ENCODE measurements at regions not wholly inside any gene's neighbourhood (a gene's known extent, or its start where the extent isn't known, plus 50 kb on each side); places are given as distances from the start of the nearest gene placed in this dataset.

GRCh38 chr14:82913396-82913795 is 1379.7 kb upstream of the SEL1L start:
- H3K9me3 ChIP-seq (ENCODE audit: low read depth): peaks cover 4% of the 10 kb centered on the region
- H3K36me3 ChIP-seq (ENCODE audit: low read depth): no peaks in the 10 kb centered on the region
- H3K79me2 ChIP-seq (ENCODE audit: insufficient read depth): no peaks in the 10 kb centered on the region
- no peak overlapping the region for H3K27ac ChIP-seq
- no peak overlapping the region for H2AFZ ChIP-seq
- in situ Hi-C loops (cut with MboI): no loop called here
- H4K20me1 ChIP-seq (ENCODE audit: insufficient read depth): no peaks in the 10 kb centered on the region
- no peak for DNase-seq
- no peak overlapping the region for H3K9ac ChIP-seq
- no peaks in the 10 kb centered on the region for H3K27me3 ChIP-seq (replicated peaks; ENCODE audit: insufficient read depth)
- TF ChIP-seq EZH2 (IDR thresholded peaks at IDR 0.05; ENCODE audit: insufficient read depth, poor library complexity, severe bottlenecking) (no peak), EZH2phosphoT487 (IDR thresholded peaks at IDR 0.05; ENCODE audit: insufficient read depth, low read depth) (no peak)
- no peaks in the 10 kb centered on the region for H3K9me2 ChIP-seq (ENCODE audit: insufficient read depth)
- H3K4me2 ChIP-seq (ENCODE audit: unreplicated experiment): no peak overlapping the region
- H3K4me1 ChIP-seq (ENCODE audit: insufficient read depth): no peaks in the 10 kb centered on the region
- H3F3A ChIP-seq (ENCODE audit: insufficient read depth): no peaks in the 10 kb centered on the region
- H3K4me3 ChIP-seq: no peak overlapping the region

- WGBS, 2 experiments (ENCODE audit: low coverage in 1 of 2, low lambda C conversion rate in 2 of 2, missing lambda C conversion rate in 2 of 2): 20 to 34% methylated on average over 3 of the region's 3 CpGs
- TF ChIP-seq EZH2 (IDR thresholded peaks at IDR 0.05; ENCODE audit: insufficient read depth, poor library complexity, severe bottlenecking) (no peak), EZH2phosphoT487 (IDR thresholded peaks at IDR 0.05; ENCODE audit: insufficient read depth, low read depth) (no peak)
- Histone ChIP-seq H2AFZ (no peak overlapping the region), H4K20me1 (ENCODE audit: insufficient read depth) (no peaks in the 10 kb centered on the region), H3K79me2 (ENCODE audit: insufficient read depth) (no peaks in the 10 kb centered on the region), H3F3A (ENCODE audit: insufficient read depth) (no peaks in the 10 kb centered on the region), H3K4me2 (ENCODE audit: unreplicated experiment) (no peak overlapping the region), H3K36me3 (ENCODE audit: low read depth) (no peaks in the 10 kb centered on the region), H3K27me3 (replicated peaks; ENCODE audit: insufficient read depth) (no peaks in the 10 kb centered on the region), H3K9ac (no peak overlapping the region), H3K9me2 (ENCODE audit: insufficient read depth) (no peaks in the 10 kb centered on the region), H3K9me3 (ENCODE audit: low read depth) (peaks cover 4% of the 10 kb centered on the region), H3K4me1 (ENCODE audit: insufficient read depth) (no peaks in the 10 kb centered on the region), H3K4me3 (no peak overlapping the region), H3K27ac (no peak overlapping the region)
- DNase-seq: no peak
- in situ Hi-C loops (cut with MboI): no loop called here
Measured at GRCh38 chr14:82915381-82915780, 1381.7 kb upstream of the SEL1L start.

- no peak for DNase-seq
- H3K4me1 ChIP-seq (ENCODE audit: insufficient read depth): no peaks in the 10 kb centered on the region
- H3K79me2 ChIP-seq (ENCODE audit: insufficient read depth): no peaks in the 10 kb centered on the region
- H3K27ac ChIP-seq: no peak overlapping the region
- no peaks in the 10 kb centered on the region for H3K9me3 ChIP-seq (ENCODE audit: low read depth)
- WGBS, 2 experiments (ENCODE audit: low coverage in 1 of 2, low lambda C conversion rate in 2 of 2, missing lambda C conversion rate in 2 of 2): 0 to 2% methylated on average over 1 of the region's 1 CpG
- no peaks in the 10 kb centered on the region for H3K36me3 ChIP-seq (ENCODE audit: low read depth)
- in situ Hi-C loops (cut with MboI): no loop called here
- H3K9me2 ChIP-seq (ENCODE audit: insufficient read depth): no peaks in the 10 kb centered on the region
- no peaks in the 10 kb centered on the region for H4K20me1 ChIP-seq (ENCODE audit: insufficient read depth)
- H3F3A ChIP-seq (ENCODE audit: insufficient read depth): no peaks in the 10 kb centered on the region
- TF ChIP-seq EZH2phosphoT487 (IDR thresholded peaks at IDR 0.05; ENCODE audit: insufficient read depth, low read depth): no peak
- no peak for TF ChIP-seq EZH2 (IDR thresholded peaks at IDR 0.05; ENCODE audit: insufficient read depth, poor library complexity, severe bottlenecking)
- H3K4me3 ChIP-seq: no peak overlapping the region
- no peak overlapping the region for H3K9ac ChIP-seq
- H3K27me3 ChIP-seq (replicated peaks; ENCODE audit: insufficient read depth): no peaks in the 10 kb centered on the region
- no peak overlapping the region for H2AFZ ChIP-seq
- no peak overlapping the region for H3K4me2 ChIP-seq (ENCODE audit: unreplicated experiment)
Measured at GRCh38 chr14:82935691-82936090, 1402.0 kb upstream of the SEL1L start.

GRCh38 chr14:82951171-82951570 is 1417.5 kb upstream of the SEL1L start:
- Histone ChIP-seq H3K4me1 (ENCODE audit: insufficient read depth) (no peaks in the 10 kb centered on the region), H3F3A (ENCODE audit: insufficient read depth) (no peaks in the 10 kb centered on the region), H3K36me3 (ENCODE audit: low read depth) (no peaks in the 10 kb centered on the region), H3K9me3 (ENCODE audit: low read depth) (no peaks in the 10 kb centered on the region), H4K20me1 (ENCODE audit: insufficient read depth) (no peaks in the 10 kb centered on the region), H3K9me2 (ENCODE audit: insufficient read depth) (no peaks in the 10 kb centered on the region), H3K4me3 (no peak overlapping the region), H3K27ac (no peak overlapping the region), H3K9ac (no peak overlapping the region), H3K79me2 (ENCODE audit: insufficient read depth) (no peaks in the 10 kb centered on the region), H3K27me3 (replicated peaks; ENCODE audit: insufficient read depth) (no peaks in the 10 kb centered on the region), H2AFZ (no peak overlapping the region), H3K4me2 (ENCODE audit: unreplicated experiment) (no peak overlapping the region)
- DNase-seq: no peak
- TF ChIP-seq EZH2 (IDR thresholded peaks at IDR 0.05; ENCODE audit: insufficient read depth, poor library complexity, severe bottlenecking): no peak
- TF ChIP-seq EZH2phosphoT487 (IDR thresholded peaks at IDR 0.05; ENCODE audit: insufficient read depth, low read depth): no peak
- in situ Hi-C loops (cut with MboI): no loop called here

- Histone ChIP-seq H3K27me3 (replicated peaks; ENCODE audit: insufficient read depth) (no peaks in the 10 kb centered on the region), H3K27ac (no peak overlapping the region), H2AFZ (no peak overlapping the region), H3K4me1 (ENCODE audit: insufficient read depth) (no peaks in the 10 kb centered on the region), H3K36me3 (ENCODE audit: low read depth) (no peaks in the 10 kb centered on the region), H3K9me2 (ENCODE audit: insufficient read depth) (no peaks in the 10 kb centered on the region), H3K79me2 (ENCODE audit: insufficient read depth) (no peaks in the 10 kb centered on the region), H3K9ac (no peak overlapping the region), H3K9me3 (ENCODE audit: low read depth) (peaks cover 5% of the 10 kb centered on the region), H3K4me2 (ENCODE audit: unreplicated experiment) (no peak overlapping the region), H3K4me3 (no peak overlapping the region), H4K20me1 (ENCODE audit: insufficient read depth) (no peaks in the 10 kb centered on the region), H3F3A (ENCODE audit: insufficient read depth) (no peaks in the 10 kb centered on the region)
- WGBS, 2 experiments (ENCODE audit: low coverage in 1 of 2, low lambda C conversion rate in 2 of 2, missing lambda C conversion rate in 2 of 2): 63% methylated on average over 2 of the region's 2 CpGs
- in situ Hi-C loops (cut with MboI): no loop called here
- TF ChIP-seq EZH2phosphoT487 (IDR thresholded peaks at IDR 0.05; ENCODE audit: insufficient read depth, low read depth): no peak
- TF ChIP-seq EZH2 (IDR thresholded peaks at IDR 0.05; ENCODE audit: insufficient read depth, poor library complexity, severe bottlenecking): no peak
- DNase-seq: no peak
Measured at GRCh38 chr14:82963756-82964155, 1430.1 kb upstream of the SEL1L start.
